PC-3 (cell line): ENCODE measurements at regions not wholly inside any gene's neighbourhood (a gene's known extent, or its start where the extent isn't known, plus 50 kb on each side); places are given as distances from the start of the nearest gene placed in this dataset.

Experiments
- ATAC-seq: fragments of 200-7000 bp; cut with Tn5 transposase; 2 replicates; pipeline ENCODE4 v1.9.1; 2020; ENCODE audit warnings: mild to moderate bottlenecking, moderate library complexity
- BruUV-seq: library from RNA; stranded (reverse); fragments of 400-500 nt; replicated peaks from 2 replicates; lab custom pipeline; 2021; lab: Mats Ljungman, UMichigan
- CTCF ChIA-PET: fragments of 300-600 bp; sonication (Branson Sonifier 250); formaldehyde crosslinking; loops from one replicate; lab custom pipeline; 2022; ENCODE audit warnings: antibody characterized with exemption; lab: Charles Lee
- POLR2A ChIA-PET: fragments of 300-600 bp; sonication (Branson Sonifier 250); formaldehyde crosslinking; loops from one replicate; lab custom pipeline; 2022; ENCODE audit warnings: antibody characterized with exemption; ENCODE audit not compliant: unreplicated experiment; lab: Charles Lee
- DNase-seq: peaks from one replicate; pipeline ENCODE4 v3.0.0-alpha.2; 2015
- H2AFZ ChIP-seq: fragments of 300-600 bp; sonication (generic); 2 replicates; pipeline ENCODE4 v1.6.0; 2016; ENCODE audit warnings: antibody characterized with exemption, low read length
- H3F3A ChIP-seq: fragments of 300-600 bp; sonication (generic); one replicate; pipeline ENCODE4 v1.6.0; 2017; ENCODE audit warnings: antibody characterized with exemption, low read length, control low read depth, mild to moderate bottlenecking; ENCODE audit not compliant: unreplicated experiment
- H3K27ac ChIP-seq: fragments of 300-600 bp; sonication (generic); 2 replicates; pipeline ENCODE4 v1.5.1; 2016; ENCODE audit warnings: mild to moderate bottlenecking, low read length
- H3K27me3 ChIP-seq: fragments of 300-600 bp; sonication (generic); 2 replicates; pipeline ENCODE4 v1.6.1; 2016; ENCODE audit warnings: low read length, mixed read lengths
- H3K36me3 ChIP-seq: fragments of 300-600 bp; sonication (generic); 2 replicates; pipeline ENCODE4 v1.6.1; 2016; ENCODE audit warnings: low read depth, mixed run types, low read length, mixed read lengths
- H3K4me1 ChIP-seq: fragments of 300-600 bp; sonication (generic); 2 replicates; pipeline ENCODE4 v1.5.1; 2016; ENCODE audit warnings: low read length; ENCODE audit not compliant: insufficient read depth
- H3K4me2 ChIP-seq: fragments of 300-600 bp; sonication (generic); 2 replicates; pipeline ENCODE4 v1.6.0; 2016; ENCODE audit warnings: low read length
- H3K4me3 ChIP-seq: fragments of 300-600 bp; sonication (generic); 2 replicates; pipeline ENCODE4 v1.5.1; 2016; ENCODE audit warnings: mild to moderate bottlenecking, low read length, mixed read lengths
- H3K79me2 ChIP-seq: fragments of 300-600 bp; sonication (generic); 2 replicates; pipeline ENCODE4 v1.6.1; 2017; ENCODE audit warnings: low read length, mixed read lengths
- H3K9ac ChIP-seq: fragments of 300-600 bp; sonication (generic); 2 replicates; pipeline ENCODE4 v1.6.0; 2016; ENCODE audit warnings: mild to moderate bottlenecking, low read length
- H3K9me2 ChIP-seq: fragments of 300-600 bp; sonication (generic); replicated peaks from 2 replicates; pipeline ENCODE4 v1.6.1; 2016; ENCODE audit warnings: mixed run types, low read length, mixed read lengths
- H3K9me3 ChIP-seq: fragments of 300-600 bp; sonication (generic); 2 replicates; pipeline ENCODE4 v1.6.1; 2016; ENCODE audit warnings: low read length, mixed read lengths
- H4K20me1 ChIP-seq: fragments of 300-600 bp; sonication (generic); 2 replicates; pipeline ENCODE4 v1.6.1; 2016; ENCODE audit warnings: low read length, mixed read lengths
- CTCF ChIP-seq: fragments of 300-600 bp; sonication (generic); conservative IDR thresholded peaks from 2 replicates; pipeline ENCODE4 v1.5.1; 2017; ENCODE audit warnings: antibody characterized with exemption, low read depth, mild to moderate bottlenecking, low read length
- EZH2 ChIP-seq: fragments of 300-600 bp; sonication (generic); IDR thresholded peaks from one replicate; pipeline ENCODE4 v1.6.1; 2017; ENCODE audit warnings: antibody characterized with exemption, mild to moderate bottlenecking, low read length; ENCODE audit not compliant: unreplicated experiment
- EZH2phosphoT487 ChIP-seq: fragments of 300-600 bp; sonication (generic); IDR thresholded peaks from 2 replicates; pipeline ENCODE4 v1.6.1; 2018; ENCODE audit warnings: mild to moderate bottlenecking, antibody characterized with exemption, low read length, borderline replicate concordance
- intact Hi-C: fragments of 100-400 bp; cut with micrococcal nuclease; formaldehyde crosslinking; loops from 2 replicates; pipeline ENCODE4 v1.9.0; 2023

GRCh38 chr12:105744371-105745058 lies 394.2 kb downstream of the NUAK1 start:
- TF ChIP-seq CTCF, result no peak
- no peak for TF ChIP-seq EZH2
- no peak for TF ChIP-seq EZH2phosphoT487
- ATAC-seq (no peak), DNase-seq (no peak)
- POLR2A ChIA-PET, result no interaction called here
- no peak overlapping the region for H3K4me3 ChIP-seq
- H3F3A ChIP-seq, result no peaks in the 10 kb centered on the region
- no peaks in the 10 kb centered on the region for H3K9me2 ChIP-seq
- H3K4me1 ChIP-seq, result no peaks in the 10 kb centered on the region; the same call in 1 of the 2 replicates
- no peak overlapping the region for H2AFZ ChIP-seq
- no TSS peak for BruUV-seq
- peaks cover 19% of the 10 kb centered on the region; the same call in 1 of the 2 replicates for H3K27me3 ChIP-seq
- no peaks in the 10 kb centered on the region for H3K36me3 ChIP-seq
- no peaks in the 10 kb centered on the region for H3K79me2 ChIP-seq
- H3K4me2 ChIP-seq, result no peak overlapping the region
- no peaks in the 10 kb centered on the region for H3K9me3 ChIP-seq
- intact Hi-C loops, result no loop called here
- CTCF ChIA-PET, result no interaction called here
- no peaks in the 10 kb centered on the region for H4K20me1 ChIP-seq
- no peak overlapping the region for H3K9ac ChIP-seq
- no peak overlapping the region for H3K27ac ChIP-seq

GRCh38 chr12:105745811-105746210 lies 392.9 kb downstream of the NUAK1 start:
- no peaks in the 10 kb centered on the region; the same call in 1 of the 2 replicates for H3K4me1 ChIP-seq
- ATAC-seq (no peak), DNase-seq (no peak)
- no peaks in the 10 kb centered on the region for H3K79me2 ChIP-seq
- H3K4me2 ChIP-seq, result no peak overlapping the region
- TF ChIP-seq EZH2, result no peak
- H3F3A ChIP-seq, result no peaks in the 10 kb centered on the region
- no peaks in the 10 kb centered on the region for H4K20me1 ChIP-seq
- H3K9me2 ChIP-seq, result no peaks in the 10 kb centered on the region
- H3K9ac ChIP-seq, result no peak overlapping the region
- H3K9me3 ChIP-seq, result no peaks in the 10 kb centered on the region
- peaks cover 12% of the 10 kb centered on the region; the same call in 1 of the 2 replicates for H3K27me3 ChIP-seq
- no peak overlapping the region for H3K4me3 ChIP-seq
- POLR2A ChIA-PET, result no interaction called here
- H3K27ac ChIP-seq, result no peak overlapping the region
- H2AFZ ChIP-seq, result no peak overlapping the region
- intact Hi-C loops, result no loop called here
- no TSS peak for BruUV-seq
- CTCF ChIA-PET, result no interaction called here
- no peaks in the 10 kb centered on the region for H3K36me3 ChIP-seq

GRCh38 chr12:105748806-105749600 lies 389.8 kb downstream of the NUAK1 start:
- Histone ChIP-seq H3K9me2 (no peaks in the 10 kb centered on the region), H3K36me3 (no peaks in the 10 kb centered on the region), H3K79me2 (no peaks in the 10 kb centered on the region), H3K27me3 (peaks cover 8% of the 10 kb centered on the region), H2AFZ (no peak overlapping the region), H3K4me2 (no peak overlapping the region), H4K20me1 (no peaks in the 10 kb centered on the region), H3K27ac (no peak overlapping the region), H3K4me3 (no peak overlapping the region), H3F3A (no peaks in the 10 kb centered on the region), H3K4me1 (no peaks in the 10 kb centered on the region), H3K9ac (no peak overlapping the region), H3K9me3 (no peaks in the 10 kb centered on the region)
- POLR2A ChIA-PET, result no interaction called here
- BruUV-seq, result no TSS peak
- intact Hi-C loops, result no loop called here
- CTCF ChIA-PET, result no interaction called here
- TF ChIP-seq CTCF (no peak), EZH2phosphoT487 (no peak), EZH2 (no peak)
- ATAC-seq (no peak), DNase-seq (no peak)
